Parathyroid adenoma (tissue), 2 donors: ENCODE measurements at regions not wholly inside any gene's neighbourhood (a gene's known extent, or its start where the extent isn't known, plus 50 kb on each side); places are given as distances from the start of the nearest gene placed in this dataset.

Source experiments
- H2AFZ ChIP-seq: fragments of 300-600 bp; sonication (generic); one replicate; pipeline ENCODE4 v1.7.0; 2017; ENCODE audit warnings: antibody characterized with exemption, mild to moderate bottlenecking
- H3K27ac ChIP-seq: fragments of 300-600 bp; sonication (generic); one replicate; pipeline ENCODE4 v1.7.0; 2017
- H3K27me3 ChIP-seq: fragments of 300-600 bp; sonication (generic); one replicate; pipeline ENCODE4 v1.7.0; 2017; ENCODE audit warnings: low read length; ENCODE audit not compliant: control insufficient read depth, insufficient read depth
- H3K36me3 ChIP-seq: fragments of 300-600 bp; sonication (generic); one replicate; pipeline ENCODE4 v1.7.0; 2017; ENCODE audit warnings: low read length; ENCODE audit not compliant: control insufficient read depth, insufficient read depth
- H3K4me1 ChIP-seq: fragments of 300-600 bp; sonication (generic); one replicate; pipeline ENCODE4 v1.7.0; 2017; ENCODE audit warnings: control low read depth
- H3K4me2 ChIP-seq: fragments of 300-600 bp; sonication (generic); one replicate; pipeline ENCODE4 v1.7.0; 2017; ENCODE audit warnings: low read length
- H3K4me3 ChIP-seq: fragments of 300-600 bp; sonication (generic); one replicate; pipeline ENCODE4 v1.7.0; 2017; ENCODE audit warnings: low read depth, low read length
- H3K79me2 ChIP-seq: fragments of 300-600 bp; sonication (generic); one replicate; pipeline ENCODE4 v1.7.0; 2017; ENCODE audit warnings: control low read depth
- H3K9ac ChIP-seq: fragments of 300-600 bp; sonication (generic); one replicate; pipeline ENCODE4 v1.7.0; 2017; ENCODE audit warnings: mild to moderate bottlenecking
- H3K9me3 ChIP-seq: fragments of 300-600 bp; sonication (generic); one replicate; pipeline ENCODE4 v1.7.0; 2017; ENCODE audit warnings: low read length; ENCODE audit not compliant: control insufficient read depth
- TF ChIP-seq, protein P1 (sequence below): fragments of 300-600 bp; sonication (generic); IDR thresholded peaks from one replicate; pipeline ENCODE4 v1.7.0; 2017; ENCODE audit warnings: antibody characterized with exemption, mild to moderate bottlenecking
- donor health status: primary hyperparathyroidism.

GRCh38 chr13:106835477-106835876 is 267.5 kb upstream of the ARGLU1 start:
- Histone ChIP-seq H3K27ac (no peak overlapping the region), H3K4me2 (no peak overlapping the region), H3K9ac (no peak overlapping the region), H3K9me3 (no peaks in the 10 kb centered on the region), H3K27me3 (no peaks in the 10 kb centered on the region), H3K4me3 (no peak overlapping the region), H3K4me1 (no peaks in the 10 kb centered on the region), H3K79me2 (no peaks in the 10 kb centered on the region), H2AFZ (no peak overlapping the region), H3K36me3 (no peaks in the 10 kb centered on the region)
- TF ChIP-seq, protein P1, sequence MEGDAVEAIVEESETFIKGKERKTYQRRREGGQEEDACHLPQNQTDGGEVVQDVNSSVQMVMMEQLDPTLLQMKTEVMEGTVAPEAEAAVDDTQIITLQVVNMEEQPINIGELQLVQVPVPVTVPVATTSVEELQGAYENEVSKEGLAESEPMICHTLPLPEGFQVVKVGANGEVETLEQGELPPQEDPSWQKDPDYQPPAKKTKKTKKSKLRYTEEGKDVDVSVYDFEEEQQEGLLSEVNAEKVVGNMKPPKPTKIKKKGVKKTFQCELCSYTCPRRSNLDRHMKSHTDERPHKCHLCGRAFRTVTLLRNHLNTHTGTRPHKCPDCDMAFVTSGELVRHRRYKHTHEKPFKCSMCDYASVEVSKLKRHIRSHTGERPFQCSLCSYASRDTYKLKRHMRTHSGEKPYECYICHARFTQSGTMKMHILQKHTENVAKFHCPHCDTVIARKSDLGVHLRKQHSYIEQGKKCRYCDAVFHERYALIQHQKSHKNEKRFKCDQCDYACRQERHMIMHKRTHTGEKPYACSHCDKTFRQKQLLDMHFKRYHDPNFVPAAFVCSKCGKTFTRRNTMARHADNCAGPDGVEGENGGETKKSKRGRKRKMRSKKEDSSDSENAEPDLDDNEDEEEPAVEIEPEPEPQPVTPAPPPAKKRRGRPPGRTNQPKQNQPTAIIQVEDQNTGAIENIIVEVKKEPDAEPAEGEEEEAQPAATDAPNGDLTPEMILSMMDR, result no peak

GRCh38 chr13:106821979-106822378 is 254.0 kb upstream of the ARGLU1 start:
- Histone ChIP-seq H3K4me2 (no peak overlapping the region), H3K36me3 (no peaks in the 10 kb centered on the region), H3K4me1 (peaks cover 2% of the 10 kb centered on the region), H2AFZ (no peak overlapping the region), H3K27ac (no peak overlapping the region), H3K9me3 (no peaks in the 10 kb centered on the region), H3K4me3 (no peak overlapping the region), H3K79me2 (no peaks in the 10 kb centered on the region), H3K9ac (no peak overlapping the region), H3K27me3 (no peaks in the 10 kb centered on the region)
- TF ChIP-seq, protein P1, result no peak

DNA sequence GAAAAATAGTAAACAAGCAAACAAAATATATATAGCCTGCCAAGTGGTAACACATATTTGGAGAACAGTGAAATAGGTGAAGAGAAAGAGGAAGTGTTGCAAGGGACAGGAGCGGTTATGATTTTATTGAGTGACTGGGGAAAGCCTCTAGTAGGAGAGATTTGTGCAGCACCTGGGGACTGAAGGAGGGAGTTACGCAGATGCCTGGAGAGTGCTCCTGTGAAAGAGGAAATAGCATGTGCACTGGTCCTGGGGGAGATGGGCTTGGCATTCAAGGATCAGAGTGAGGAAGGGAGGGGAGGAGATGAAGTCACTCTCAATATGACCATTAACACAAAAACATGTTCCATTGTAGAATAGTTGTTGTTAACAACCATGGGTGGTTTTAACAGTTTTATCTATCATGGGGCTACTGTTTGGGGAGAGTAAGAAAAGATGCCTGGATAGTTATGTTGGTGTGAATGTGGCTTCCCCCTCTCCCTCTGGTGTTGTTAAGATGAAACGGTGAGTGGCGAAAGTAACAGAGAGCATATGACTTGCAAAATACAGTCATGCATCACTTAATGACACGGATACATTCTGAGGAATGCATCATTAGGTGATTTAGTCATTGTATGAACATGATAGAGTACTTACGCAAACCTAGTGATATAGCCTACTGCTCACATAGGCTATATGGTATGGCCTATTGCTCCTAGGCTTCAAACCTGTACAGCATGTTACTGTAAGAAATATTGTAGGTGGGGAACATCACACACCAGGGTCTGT is 251.7 kb upstream of the ARGLU1 start:
- Histone ChIP-seq H2AFZ (no peak overlapping the region), H3K27me3 (no peaks in the 10 kb centered on the region), H3K36me3 (no peaks in the 10 kb centered on the region), H3K4me2 (no peak overlapping the region), H3K79me2 (no peaks in the 10 kb centered on the region), H3K4me3 (no peak overlapping the region), H3K9me3 (no peaks in the 10 kb centered on the region), H3K4me1 (peaks cover 2% of the 10 kb centered on the region), H3K27ac (no peak overlapping the region), H3K9ac (no peak overlapping the region)
- TF ChIP-seq, protein P1, result no peak

GRCh38 chr13:106818971-106819370 is 251.0 kb upstream of the ARGLU1 start:
- no peaks in the 10 kb centered on the region for H3K27me3 ChIP-seq
- peak overlapping the region; percentile 11 for H3K4me3 ChIP-seq
- no peak overlapping the region for H3K27ac ChIP-seq
- no peaks in the 10 kb centered on the region for H3K36me3 ChIP-seq
- no peaks in the 10 kb centered on the region for H3K79me2 ChIP-seq
- H3K9me3 ChIP-seq, result no peaks in the 10 kb centered on the region
- H3K4me1 ChIP-seq, result peaks cover 2% of the 10 kb centered on the region
- H3K4me2 ChIP-seq, result peak overlapping the region; percentile 38
- H3K9ac ChIP-seq, result no peak overlapping the region
- no peak overlapping the region for H2AFZ ChIP-seq
- TF ChIP-seq, protein P1, result no peak

DNA sequence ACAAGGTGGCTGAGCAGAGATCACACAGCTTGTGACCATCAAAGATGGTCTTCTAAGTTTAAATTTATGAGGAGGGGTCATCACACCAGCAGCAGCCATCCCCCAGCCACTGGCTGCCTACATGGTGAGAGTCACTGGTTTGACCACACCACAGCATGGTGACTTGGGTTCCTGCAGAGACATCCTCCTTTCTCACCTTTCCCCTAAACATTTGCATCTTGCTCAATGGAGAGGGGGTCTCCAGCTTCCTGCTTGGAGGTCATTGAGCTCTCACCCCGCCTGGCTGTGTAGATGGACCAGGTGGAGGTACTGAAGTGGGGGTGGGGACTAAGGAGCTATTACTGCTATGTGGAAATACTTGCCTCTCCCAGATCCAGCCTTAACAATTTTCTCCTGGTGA is 247.6 kb upstream of the ARGLU1 start:
- H3K4me2 ChIP-seq, result no peak overlapping the region
- H3K4me1 ChIP-seq, result peaks cover 2% of the 10 kb centered on the region
- H2AFZ ChIP-seq, result no peak overlapping the region
- H3K79me2 ChIP-seq, result no peaks in the 10 kb centered on the region
- H3K9me3 ChIP-seq, result no peaks in the 10 kb centered on the region
- H3K27me3 ChIP-seq, result no peaks in the 10 kb centered on the region
- H3K36me3 ChIP-seq, result no peaks in the 10 kb centered on the region
- no peak overlapping the region for H3K4me3 ChIP-seq
- TF ChIP-seq, protein P1, result no peak
- no peak overlapping the region for H3K27ac ChIP-seq
- no peak overlapping the region for H3K9ac ChIP-seq
